D721Med (cell line): ENCODE measurements at regions not wholly inside any gene's neighbourhood (a gene's known extent, or its start where the extent isn't known, plus 50 kb on each side); places are given as distances from the start of the nearest gene placed in this dataset.

Experiments used
- DNase-seq: peaks from one replicate; pipeline ENCODE4 v3.0.0; 2011; ENCODE audit warnings: low spot score; ENCODE audit not compliant: insufficient read length
- FAIRE-seq: peaks from 2 replicates; lab custom pipeline; 2011; peaks lifted over from hg19 to GRCh38; lab: Jason Lieb, UNC
- TF ChIP-seq, protein P1 (sequence below): IDR thresholded peaks from 2 replicates; pipeline ENCODE4 v1.5.1; 2012; ENCODE audit warnings: mild to moderate bottlenecking, control low read depth; ENCODE audit not compliant: insufficient read depth; ENCODE audit errors: missing control alignments

GRCh38 chr1:22236900-22237299, 94.0 kb upstream of the WNT4 start:
- no peak for FAIRE-seq
- TF ChIP-seq, protein P1, sequence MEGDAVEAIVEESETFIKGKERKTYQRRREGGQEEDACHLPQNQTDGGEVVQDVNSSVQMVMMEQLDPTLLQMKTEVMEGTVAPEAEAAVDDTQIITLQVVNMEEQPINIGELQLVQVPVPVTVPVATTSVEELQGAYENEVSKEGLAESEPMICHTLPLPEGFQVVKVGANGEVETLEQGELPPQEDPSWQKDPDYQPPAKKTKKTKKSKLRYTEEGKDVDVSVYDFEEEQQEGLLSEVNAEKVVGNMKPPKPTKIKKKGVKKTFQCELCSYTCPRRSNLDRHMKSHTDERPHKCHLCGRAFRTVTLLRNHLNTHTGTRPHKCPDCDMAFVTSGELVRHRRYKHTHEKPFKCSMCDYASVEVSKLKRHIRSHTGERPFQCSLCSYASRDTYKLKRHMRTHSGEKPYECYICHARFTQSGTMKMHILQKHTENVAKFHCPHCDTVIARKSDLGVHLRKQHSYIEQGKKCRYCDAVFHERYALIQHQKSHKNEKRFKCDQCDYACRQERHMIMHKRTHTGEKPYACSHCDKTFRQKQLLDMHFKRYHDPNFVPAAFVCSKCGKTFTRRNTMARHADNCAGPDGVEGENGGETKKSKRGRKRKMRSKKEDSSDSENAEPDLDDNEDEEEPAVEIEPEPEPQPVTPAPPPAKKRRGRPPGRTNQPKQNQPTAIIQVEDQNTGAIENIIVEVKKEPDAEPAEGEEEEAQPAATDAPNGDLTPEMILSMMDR, result no peak
- peak; percentile 38 for DNase-seq

- TF ChIP-seq, protein P1, result no peak
- DNase-seq (no peak), FAIRE-seq (no peak)
Measured at GRCh38 chr1:22237433-22238093, 94.7 kb upstream of the WNT4 start.

DNA sequence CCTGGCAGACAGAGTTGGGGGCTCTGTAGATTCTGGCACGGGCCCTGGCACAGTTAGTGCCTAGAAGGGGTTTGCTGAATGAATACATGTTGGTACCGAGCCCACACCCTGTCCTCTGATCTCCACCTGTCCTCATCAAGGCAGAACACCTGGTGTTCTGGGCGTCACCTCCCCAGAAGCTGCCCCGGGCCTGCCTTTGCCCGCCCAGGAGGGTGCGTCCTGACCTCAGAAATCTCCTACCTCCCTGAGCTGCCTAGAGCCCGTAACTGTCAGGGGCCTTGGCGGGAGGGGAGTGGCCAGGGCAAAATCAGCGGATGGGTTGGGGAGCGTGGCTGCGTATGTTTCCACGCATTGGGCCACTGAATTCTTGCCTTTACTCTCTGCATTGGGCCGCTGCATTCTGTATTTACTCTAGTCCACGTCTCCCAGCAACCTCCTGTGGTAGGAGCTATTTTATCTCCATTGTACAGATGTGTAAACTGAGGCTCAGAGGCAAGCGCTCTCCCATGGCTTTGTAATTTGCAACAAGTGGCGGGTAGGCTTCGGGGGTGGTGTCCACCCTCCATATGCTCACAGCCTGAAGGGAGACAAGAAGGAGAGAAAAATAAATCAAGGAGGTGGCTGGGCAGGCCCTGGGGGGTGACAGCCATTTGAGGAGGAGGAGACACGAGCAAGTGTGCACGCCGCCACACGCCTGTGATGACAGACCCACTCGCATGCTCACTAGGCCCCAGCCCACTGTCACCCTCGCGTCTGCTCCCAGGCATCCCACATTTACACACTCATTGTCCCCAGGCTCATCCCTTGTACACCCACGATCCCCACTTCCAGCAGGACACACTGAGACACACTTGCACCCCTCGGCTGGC, 95.7 kb upstream of the WNT4 start:
- FAIRE-seq (no peak), DNase-seq (no peak)
- TF ChIP-seq, protein P1, result no peak

GRCh38 chr1:22239378-22239777, 96.5 kb upstream of the WNT4 start:
- no peak for FAIRE-seq
- DNase-seq, result no peak
- TF ChIP-seq, protein P1, result no peak

DNA sequence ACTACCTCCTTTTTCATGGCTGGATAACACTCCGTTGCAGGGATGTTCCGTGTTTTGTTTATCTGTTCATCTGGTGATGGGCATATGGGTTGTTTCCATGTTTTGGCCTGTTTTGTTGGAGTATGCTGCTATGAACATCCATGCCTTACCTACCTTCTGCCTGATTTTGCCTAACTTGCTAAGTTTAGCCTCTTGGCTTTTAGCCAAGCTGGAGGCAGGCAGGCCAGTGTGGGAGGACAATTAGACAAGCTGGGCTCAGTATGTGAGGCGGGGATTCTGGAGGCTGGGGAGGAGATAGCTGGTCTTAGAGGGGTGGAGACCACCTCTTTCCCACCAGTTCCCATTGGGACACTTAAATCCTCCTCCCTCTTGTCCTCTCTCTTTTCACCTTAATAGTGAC, 98.4 kb upstream of the WNT4 start:
- no peak for FAIRE-seq
- DNase-seq, result no peak
- TF ChIP-seq, protein P1, result no peak

DNA sequence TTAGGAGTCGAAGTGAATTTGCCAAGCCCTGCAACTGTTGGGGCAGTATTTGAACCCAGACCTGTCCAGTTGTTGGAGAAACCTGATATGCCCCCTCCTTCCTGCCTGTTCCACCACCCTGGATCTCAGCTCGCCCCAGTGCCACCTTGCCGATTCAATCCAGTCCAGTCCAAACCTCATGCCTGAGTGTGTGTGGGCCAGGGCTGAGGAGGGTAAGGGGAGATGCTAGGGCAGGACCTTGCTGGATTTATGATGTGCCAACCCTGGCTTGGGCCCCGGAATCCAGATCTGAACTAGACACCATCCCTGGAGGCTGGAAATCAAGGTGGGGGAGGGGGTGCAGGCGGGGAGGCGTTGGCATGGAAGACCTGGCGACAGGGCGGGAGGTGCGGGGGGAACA, 98.9 kb upstream of the WNT4 start:
- FAIRE-seq (no peak), DNase-seq (no peak)
- TF ChIP-seq, protein P1, result no peak
